ENCODE measurements at regions not wholly inside any gene's neighbourhood (a gene's known extent, or its start where the extent isn't known, plus 50 kb on each side); places are given as distances from the start of the nearest gene placed in this dataset.
"Not testable (repeated sequence)": the region's sequence is repeated elsewhere in the genome, so short reads cannot be mapped to it uniquely, and the experiment has no call there.

DNA sequence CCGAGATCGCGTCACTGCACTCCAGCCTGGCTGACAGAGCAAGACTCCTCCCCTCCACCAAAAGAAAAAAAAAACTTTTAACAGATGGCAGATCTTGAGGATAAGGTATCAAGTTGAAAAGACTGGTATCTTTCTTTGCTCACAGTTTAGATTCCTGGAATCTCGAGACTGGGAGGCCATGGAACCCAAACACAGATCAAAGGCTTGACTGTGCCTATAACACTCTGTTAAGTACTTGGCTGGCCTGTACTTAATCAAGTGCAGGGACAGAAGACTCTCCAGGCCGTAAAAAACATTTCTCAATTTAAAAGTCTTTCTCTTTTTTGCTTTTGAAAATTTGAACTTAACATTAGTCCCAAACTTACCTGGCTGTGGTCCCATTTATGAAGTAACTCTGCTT lies 107.1 kb upstream of the ZNF516 start:
- H3K9me3 ChIP-seq (ENCODE audit: control insufficient read depth, insufficient read depth, low read length), result no peaks in the 10 kb centered on the region
- H3K4me3 ChIP-seq (ENCODE audit: low read depth, low read length), result no peak overlapping the region
- ChIA-PET POLR2A (no interaction called here), CTCF (interaction anchor here (1.4 kb wide), 1 partner anchor 17 kb away, joined by 3 read pairs; no protein-coding TSS in a partner anchor)
- no peaks in the 10 kb centered on the region for H3K27me3 ChIP-seq (ENCODE audit: control insufficient read depth, insufficient read depth, low read length)
- DNase-seq (ENCODE audit: low read depth, low spot score), result no peak
- TF ChIP-seq, protein P1, sequence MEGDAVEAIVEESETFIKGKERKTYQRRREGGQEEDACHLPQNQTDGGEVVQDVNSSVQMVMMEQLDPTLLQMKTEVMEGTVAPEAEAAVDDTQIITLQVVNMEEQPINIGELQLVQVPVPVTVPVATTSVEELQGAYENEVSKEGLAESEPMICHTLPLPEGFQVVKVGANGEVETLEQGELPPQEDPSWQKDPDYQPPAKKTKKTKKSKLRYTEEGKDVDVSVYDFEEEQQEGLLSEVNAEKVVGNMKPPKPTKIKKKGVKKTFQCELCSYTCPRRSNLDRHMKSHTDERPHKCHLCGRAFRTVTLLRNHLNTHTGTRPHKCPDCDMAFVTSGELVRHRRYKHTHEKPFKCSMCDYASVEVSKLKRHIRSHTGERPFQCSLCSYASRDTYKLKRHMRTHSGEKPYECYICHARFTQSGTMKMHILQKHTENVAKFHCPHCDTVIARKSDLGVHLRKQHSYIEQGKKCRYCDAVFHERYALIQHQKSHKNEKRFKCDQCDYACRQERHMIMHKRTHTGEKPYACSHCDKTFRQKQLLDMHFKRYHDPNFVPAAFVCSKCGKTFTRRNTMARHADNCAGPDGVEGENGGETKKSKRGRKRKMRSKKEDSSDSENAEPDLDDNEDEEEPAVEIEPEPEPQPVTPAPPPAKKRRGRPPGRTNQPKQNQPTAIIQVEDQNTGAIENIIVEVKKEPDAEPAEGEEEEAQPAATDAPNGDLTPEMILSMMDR (IDR thresholded peaks at IDR 0.05; ENCODE audit: low read depth, low read length), result no peak
- no peak overlapping the region for H3K27ac ChIP-seq (ENCODE audit: low read depth, low read length)

DNA sequence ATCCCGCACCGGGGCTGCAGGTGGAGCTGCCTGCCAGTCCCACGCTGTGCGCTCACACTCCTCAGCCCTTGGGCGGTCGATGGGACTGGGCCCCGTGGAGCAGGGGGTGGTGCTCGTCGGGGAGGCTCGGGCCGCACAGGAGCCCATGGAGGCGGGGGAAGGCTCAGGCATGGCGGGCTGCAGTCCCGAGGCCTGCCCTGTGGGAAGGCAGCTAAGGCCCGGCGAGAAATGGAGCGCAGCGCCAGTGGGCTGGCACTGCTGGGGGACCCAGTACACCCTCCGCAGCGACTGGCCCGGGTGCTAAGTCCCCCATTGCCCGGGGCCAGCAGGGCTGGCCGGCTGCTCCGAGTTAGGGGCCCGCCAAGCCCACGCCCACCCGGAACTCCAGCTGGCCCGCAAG lies 105.0 kb upstream of the ZNF516 start:
- CTCF ChIA-PET; H3K27ac ChIP-seq (ENCODE audit: low read depth, low read length); H3K27me3 ChIP-seq (ENCODE audit: control insufficient read depth, insufficient read depth, low read length); POLR2A ChIA-PET; H3K4me3 ChIP-seq (ENCODE audit: low read depth, low read length); DNase-seq (ENCODE audit: low read depth, low spot score); H3K9me3 ChIP-seq (ENCODE audit: control insufficient read depth, insufficient read depth, low read length): not testable (repeated sequence)

DNA sequence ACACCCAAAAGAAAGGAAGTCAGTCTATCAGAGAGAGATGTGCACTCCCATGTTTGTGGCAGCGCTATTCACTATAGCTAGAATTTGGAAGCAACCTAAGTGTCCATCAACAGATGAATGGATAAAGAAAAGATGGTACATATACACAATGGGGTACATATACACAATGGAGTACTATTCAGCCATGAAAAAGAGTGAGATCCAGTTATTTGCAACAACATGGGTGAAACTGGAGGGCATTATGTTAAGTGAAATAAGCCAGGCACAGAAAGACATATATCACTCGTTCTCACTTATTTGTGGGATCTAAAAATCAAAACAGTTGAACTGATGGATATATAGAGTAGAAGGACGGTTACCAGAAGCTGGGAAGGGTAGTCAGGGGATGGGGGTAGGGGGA lies 99.9 kb upstream of the ZNF516 start:
- POLR2A ChIA-PET, result no interaction called here
- no peak for DNase-seq (ENCODE audit: low read depth, low spot score)
- TF ChIP-seq, protein P1 (IDR thresholded peaks at IDR 0.05; ENCODE audit: low read depth, low read length), result no peak
- CTCF ChIA-PET, result no interaction called here
- no peaks in the 10 kb centered on the region for H3K9me3 ChIP-seq (ENCODE audit: control insufficient read depth, insufficient read depth, low read length)
- H3K4me3 ChIP-seq (ENCODE audit: low read depth, low read length), result no peak overlapping the region
- H3K27me3 ChIP-seq (ENCODE audit: control insufficient read depth, insufficient read depth, low read length), result no peaks in the 10 kb centered on the region
- no peak overlapping the region for H3K27ac ChIP-seq (ENCODE audit: low read depth, low read length)

DNA sequence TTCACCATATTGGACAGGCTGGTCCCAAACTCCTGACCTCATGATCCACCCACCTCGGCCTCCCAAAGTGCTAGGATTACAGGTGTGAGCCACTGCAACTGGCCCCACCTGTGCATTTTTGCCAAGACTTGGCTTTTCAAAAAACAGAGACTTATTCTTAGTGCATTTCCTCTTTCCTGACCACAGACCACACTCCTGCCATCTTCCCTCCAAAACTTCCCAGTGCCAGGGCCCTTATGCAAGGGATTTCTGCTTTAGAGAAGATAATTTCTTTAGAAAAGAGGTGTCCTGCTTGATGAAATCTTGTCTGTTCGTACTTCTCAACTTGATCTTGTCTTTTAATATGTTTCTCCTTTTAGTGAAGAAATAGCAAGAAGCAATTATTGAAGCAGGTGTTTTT lies 98.8 kb upstream of the ZNF516 start:
- no peak overlapping the region for H3K4me3 ChIP-seq (ENCODE audit: low read depth, low read length)
- no peak overlapping the region for H3K27ac ChIP-seq (ENCODE audit: low read depth, low read length)
- ChIA-PET POLR2A (no interaction called here), CTCF (no interaction called here)
- no peaks in the 10 kb centered on the region for H3K27me3 ChIP-seq (ENCODE audit: control insufficient read depth, insufficient read depth, low read length)
- no peaks in the 10 kb centered on the region for H3K9me3 ChIP-seq (ENCODE audit: control insufficient read depth, insufficient read depth, low read length)
- DNase-seq (ENCODE audit: low read depth, low spot score), result no peak
- TF ChIP-seq, protein P1 (IDR thresholded peaks at IDR 0.05; ENCODE audit: low read depth, low read length), result no peak

DNA sequence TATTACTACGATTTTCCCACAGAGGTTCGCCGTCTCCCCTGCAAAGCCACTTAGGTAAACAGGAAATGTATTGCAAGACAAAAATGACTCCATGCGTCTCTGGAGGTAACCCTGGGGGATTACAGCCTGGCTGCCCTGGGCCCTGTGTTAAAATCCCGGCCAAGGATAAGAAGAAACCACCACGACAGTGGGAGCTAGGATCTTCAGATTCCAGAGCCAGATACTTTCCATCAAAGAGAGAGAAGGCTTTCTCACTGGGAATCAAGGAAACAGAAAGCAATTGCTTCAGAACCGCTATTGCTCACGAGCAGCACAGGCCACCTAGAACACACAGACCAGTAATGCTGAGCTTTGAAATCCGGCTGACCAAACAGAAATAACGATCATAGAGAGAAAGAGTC lies 97.9 kb upstream of the ZNF516 start:
- DNase-seq (ENCODE audit: low read depth, low spot score), result no peak
- no peaks in the 10 kb centered on the region for H3K27me3 ChIP-seq (ENCODE audit: control insufficient read depth, insufficient read depth, low read length)
- H3K27ac ChIP-seq (ENCODE audit: low read depth, low read length), result no peak overlapping the region
- ChIA-PET CTCF (interaction anchor here (0.8 kb wide), 1 partner anchor 27 kb away, joined by 3 read pairs; no protein-coding TSS in a partner anchor), POLR2A (no interaction called here)
- H3K9me3 ChIP-seq (ENCODE audit: control insufficient read depth, insufficient read depth, low read length), result no peaks in the 10 kb centered on the region
- TF ChIP-seq, protein P1 (IDR thresholded peaks at IDR 0.05; ENCODE audit: low read depth, low read length), result no peak
- no peak overlapping the region for H3K4me3 ChIP-seq (ENCODE audit: low read depth, low read length)

DNA sequence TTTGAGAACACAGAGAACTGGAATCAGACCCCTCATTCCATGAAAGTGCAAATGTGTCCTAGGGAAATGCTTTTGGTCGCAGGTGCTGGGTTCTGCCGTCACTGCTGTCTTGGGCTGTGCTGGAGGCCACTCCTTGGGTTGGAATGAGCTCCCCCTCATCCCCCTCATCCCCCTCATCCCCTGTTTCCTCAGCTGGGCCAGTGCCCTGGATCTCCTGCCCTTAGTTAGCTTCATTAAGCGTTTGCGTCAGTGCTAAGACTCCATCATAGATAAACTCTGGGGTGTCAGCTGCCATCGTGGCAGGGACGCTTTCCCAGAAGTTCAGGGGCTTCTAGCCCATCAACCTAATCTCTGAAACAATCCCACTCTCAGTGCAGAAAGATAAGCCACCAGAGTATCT lies 97.1 kb upstream of the ZNF516 start:
- POLR2A ChIA-PET, result no interaction called here
- H3K27ac ChIP-seq (ENCODE audit: low read depth, low read length), result no peak overlapping the region
- no peak for DNase-seq (ENCODE audit: low read depth, low spot score)
- H3K4me3 ChIP-seq (ENCODE audit: low read depth, low read length), result no peak overlapping the region
- CTCF ChIA-PET, result no interaction called here
- TF ChIP-seq, protein P1 (IDR thresholded peaks at IDR 0.05; ENCODE audit: low read depth, low read length), result no peak
- H3K9me3 ChIP-seq (ENCODE audit: control insufficient read depth, insufficient read depth, low read length), result no peaks in the 10 kb centered on the region
- H3K27me3 ChIP-seq (ENCODE audit: control insufficient read depth, insufficient read depth, low read length), result no peaks in the 10 kb centered on the region

Data from AG04450 (cell line).